Activated CD8-positive, alpha-beta memory T cell treated with anti-CD3 and anti-CD28 coated beads, Interleukin-2, amount 50 U/mL, for 24 hours (primary cell): ENCODE measurements at regions not wholly inside any gene's neighbourhood (a gene's known extent, or its start where the extent isn't known, plus 50 kb on each side); places are given as distances from the start of the nearest gene placed in this dataset.
"Not testable (repeated sequence)": the region's sequence is repeated elsewhere in the genome, so short reads cannot be mapped to it uniquely, and the experiment has no call there.

ENCODE experiments used
- DNase-seq: peaks from one replicate; pipeline ENCODE4 v3.0.0-alpha.2; 2020; ENCODE audit errors: extremely low read depth

DNA sequence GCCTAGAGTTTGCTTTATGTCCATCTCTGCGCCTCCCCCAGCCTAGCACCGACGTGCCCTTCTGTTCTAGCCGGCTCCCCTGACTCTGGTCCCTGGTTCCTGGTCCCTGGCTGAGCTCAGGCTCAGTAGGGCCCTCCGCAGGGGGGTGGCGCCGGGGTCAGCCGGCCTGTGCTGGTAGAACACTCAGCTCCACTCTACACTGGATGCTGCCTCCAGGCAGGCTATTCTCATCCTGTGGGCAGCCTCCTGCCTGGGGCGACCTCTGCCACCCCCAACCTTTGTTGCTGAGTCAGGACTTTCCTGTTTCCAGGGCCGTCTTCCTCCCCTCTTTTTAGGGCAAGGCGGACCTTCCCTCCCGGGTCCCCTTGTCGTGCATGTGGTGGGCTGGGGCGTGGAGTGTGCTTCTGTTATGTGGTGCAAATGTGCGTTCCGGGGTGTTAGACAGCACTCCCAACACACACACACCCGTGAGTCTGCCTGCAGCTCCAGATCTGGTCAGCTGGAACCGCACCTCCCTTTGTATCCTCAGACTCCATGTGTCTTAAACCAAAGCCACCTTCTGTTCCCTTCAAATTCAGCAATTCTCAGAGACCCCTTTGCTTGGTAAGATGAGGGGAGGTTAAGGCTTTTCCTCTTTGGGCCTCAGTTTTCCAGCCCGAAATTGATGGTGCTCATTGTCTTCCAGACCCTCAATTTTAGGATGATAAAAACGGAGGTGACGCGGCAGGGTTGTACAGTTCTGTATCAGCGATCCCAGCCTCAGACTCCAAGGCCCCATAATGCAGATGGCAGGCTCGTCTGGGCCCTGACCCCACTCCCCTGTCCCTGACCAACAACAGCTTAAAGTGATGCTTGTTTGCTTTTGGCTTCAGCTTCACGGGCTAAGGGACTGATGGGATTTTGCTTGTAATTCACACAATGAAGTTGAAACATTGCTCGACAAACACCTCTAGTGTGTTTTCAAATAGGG lies 1327.9 kb downstream of the BRD1 start:
- DNase-seq, result no peak

DNA sequence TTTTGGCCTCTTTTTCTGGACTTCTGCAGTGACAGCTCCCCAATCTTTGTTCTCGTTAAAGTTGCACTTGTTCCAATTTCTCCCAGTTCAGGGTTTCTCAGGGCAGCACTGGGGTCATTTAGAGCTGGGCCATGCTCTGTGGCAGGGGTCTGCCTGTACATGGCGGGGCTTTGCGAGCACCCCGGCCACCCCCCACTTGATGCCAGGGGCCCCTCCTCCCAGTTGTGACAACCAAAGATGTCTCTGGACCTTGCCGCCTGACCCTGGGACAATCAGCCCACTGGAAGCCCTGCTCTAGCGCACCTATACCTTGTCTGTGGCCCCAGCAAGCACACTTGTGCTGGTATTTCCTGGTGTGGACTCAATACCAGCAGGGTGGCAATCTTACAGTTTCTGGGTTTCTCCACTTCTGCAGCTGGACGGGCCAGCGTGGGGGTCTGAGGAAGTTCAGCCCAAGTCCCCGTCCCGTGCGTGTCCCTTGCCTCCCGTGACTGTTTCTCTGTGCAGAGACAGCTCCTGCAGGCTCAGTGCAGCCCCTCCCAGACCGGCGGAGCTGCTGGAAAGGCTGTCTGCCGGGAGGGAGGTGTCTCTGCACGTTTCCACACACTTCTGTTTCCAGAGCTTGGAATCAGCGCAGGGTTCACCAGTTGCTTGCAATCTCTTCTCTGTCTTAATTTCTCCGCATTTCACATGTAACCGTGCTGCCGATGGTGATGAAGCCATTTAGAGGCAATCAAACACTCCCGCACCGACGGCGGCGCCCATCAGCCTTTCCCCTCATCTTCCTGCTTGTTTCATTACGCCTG lies 1328.9 kb downstream of the BRD1 start:
- DNase-seq, result no peak

DNA sequence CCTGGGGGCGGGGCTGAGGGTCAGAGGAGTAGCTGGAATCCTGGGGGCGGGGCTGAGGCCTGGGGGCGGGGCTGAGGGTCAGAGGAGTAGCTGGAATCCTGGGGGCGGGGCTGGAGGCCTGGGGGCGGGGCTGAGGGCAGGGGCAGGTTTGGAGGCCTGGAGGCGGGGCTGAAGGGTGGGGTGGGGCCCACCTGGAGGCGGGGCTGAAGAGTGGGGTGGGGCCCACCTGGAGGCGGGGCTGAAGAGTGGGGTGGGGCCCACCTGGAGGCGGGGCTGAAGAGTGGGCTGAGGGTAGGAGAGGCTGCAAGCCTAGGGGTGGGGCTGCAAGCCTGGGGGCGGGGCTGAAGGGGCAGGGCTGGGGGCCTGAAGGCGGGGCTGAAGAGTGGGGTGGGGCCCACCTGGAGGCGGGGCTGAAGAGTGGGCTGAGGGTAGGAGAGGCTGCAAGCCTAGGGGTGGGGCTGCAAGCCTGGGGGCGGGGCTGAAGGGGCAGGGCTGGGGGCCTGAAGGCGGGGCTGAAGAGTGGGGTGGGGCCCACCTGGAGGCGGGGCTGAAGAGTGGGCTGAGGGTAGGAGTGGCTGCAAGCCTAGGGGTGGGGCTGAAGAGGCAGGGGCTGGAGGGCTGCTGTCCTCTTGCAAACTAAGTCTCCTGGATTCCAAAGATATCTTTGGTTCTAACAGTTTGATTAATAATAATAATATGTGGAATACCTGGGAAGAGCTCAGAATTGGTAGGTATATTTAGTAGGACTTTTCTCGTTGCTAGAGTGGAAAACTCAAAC lies 1329.7 kb downstream of the BRD1 start:
- not testable (repeated sequence) for DNase-seq

DNA sequence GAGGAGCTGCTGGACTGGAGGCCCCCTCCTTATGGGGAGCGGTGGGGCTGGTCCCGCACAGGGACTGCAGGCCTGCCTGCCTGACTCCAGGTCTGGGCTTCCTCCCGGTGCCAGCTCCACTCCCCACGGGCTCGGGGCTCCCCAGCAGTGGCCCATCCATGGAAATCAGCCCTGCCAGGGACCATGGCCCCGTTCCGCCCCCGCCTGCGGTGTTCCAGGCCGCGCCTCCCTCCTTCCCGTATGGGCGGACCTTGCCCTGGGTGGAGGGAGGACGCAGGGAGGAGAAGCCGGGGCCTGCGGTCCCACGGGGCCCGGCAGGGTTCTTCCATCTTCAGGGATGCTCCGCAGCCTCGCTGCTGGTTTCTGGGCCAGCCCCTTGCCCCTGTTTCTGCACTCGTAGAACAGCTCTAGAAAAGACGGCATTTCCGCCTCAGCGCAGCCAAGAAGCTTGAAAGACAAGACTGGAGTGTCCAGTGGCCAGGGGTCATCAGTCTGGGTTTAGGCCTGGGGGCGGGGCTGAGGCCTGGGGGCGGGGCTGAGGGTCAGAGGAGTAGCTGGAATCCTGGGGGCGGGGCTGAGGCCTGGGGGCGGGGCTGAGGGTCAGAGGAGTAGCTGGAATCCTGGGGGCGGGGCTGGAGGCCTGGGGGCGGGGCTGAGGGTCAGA lies 1330.6 kb downstream of the BRD1 start:
- no peak for DNase-seq

DNA sequence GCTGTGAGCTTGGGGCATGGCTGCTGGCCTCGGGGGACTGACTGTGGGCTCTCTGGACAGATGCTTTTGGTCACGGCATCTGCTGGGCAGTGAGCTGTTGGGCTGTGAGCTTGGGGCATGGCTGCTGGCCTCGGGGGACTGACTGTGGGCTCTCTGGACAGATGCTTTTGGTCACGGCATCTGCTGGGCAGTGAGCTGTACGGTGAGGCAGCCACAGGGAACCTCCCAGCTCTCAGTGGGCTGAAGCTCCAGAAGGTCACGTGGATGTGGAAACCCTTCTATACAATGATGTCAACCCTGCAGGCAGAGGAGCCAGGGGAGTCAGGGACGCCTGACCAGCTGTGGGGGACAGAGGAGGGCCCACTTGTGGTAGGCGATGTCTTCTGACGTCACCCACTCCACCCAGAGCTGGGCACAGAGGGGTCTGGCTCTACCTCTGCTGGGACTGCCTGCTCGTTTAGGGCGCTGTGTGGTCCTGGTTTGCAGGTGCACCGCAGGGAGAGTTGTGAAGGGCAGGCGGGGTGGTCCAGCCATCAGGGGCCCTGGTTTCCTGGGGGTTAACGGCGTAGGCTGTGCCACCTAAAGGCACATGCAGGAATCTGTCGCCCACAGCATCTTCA lies 1331.3 kb downstream of the BRD1 start:
- DNase-seq, result no peak

DNA sequence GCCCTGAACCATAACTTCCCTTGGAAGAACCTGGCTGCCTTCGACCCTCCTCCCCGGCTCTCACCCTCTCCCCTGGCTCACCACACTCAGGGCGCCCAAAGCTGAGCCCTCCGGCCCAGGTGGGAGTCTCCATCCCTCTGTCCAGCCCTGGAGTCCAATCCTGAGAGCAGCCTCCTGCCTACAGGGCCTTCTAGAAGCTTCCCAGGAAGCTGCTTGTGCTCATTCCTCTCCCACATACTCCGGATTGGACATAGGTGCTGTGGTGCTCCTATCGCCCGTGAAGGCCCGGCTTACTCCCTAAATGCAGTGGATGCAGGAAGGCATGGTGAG lies 1332.0 kb downstream of the BRD1 start:
- no peak for DNase-seq

DNA sequence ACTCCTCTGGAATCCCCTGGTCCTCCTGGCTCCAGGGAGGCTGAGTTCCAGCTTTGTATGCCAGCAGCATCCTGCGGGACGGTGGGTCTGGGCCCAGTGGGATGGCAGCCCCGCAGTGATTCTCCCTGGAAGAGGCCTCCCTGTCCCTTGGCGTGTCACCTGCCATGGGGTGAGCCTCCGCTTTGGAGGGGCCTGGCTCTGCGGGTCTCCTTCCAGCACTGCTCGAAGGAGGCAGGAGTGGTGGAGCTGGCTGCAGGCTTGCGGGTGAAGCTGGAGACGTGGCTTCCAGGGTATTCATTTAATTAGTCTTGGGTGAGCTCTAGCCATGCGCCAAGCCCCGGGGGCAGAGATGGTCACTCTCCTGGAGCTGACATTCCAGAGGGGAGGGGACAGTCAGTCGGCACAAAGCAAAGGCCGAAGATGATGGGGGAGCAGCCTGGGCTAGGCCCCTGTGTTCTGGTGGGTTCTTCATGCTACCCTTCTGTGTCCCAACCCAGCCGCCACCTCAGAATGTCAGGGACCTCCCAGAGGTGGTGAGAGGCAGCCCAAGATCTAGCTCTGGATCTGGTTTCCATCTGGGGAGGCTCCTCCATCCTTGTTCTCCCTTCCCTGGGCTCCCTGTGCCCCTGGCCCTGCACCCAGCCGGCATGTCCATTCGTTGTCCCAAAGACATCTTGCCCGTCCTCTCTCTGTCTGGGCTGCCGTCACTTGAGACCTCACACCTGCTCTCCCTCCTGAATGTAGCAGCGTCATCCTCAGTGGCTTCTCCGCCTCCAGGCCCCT lies 1332.5 kb downstream of the BRD1 start:
- DNase-seq, result no peak

DNA sequence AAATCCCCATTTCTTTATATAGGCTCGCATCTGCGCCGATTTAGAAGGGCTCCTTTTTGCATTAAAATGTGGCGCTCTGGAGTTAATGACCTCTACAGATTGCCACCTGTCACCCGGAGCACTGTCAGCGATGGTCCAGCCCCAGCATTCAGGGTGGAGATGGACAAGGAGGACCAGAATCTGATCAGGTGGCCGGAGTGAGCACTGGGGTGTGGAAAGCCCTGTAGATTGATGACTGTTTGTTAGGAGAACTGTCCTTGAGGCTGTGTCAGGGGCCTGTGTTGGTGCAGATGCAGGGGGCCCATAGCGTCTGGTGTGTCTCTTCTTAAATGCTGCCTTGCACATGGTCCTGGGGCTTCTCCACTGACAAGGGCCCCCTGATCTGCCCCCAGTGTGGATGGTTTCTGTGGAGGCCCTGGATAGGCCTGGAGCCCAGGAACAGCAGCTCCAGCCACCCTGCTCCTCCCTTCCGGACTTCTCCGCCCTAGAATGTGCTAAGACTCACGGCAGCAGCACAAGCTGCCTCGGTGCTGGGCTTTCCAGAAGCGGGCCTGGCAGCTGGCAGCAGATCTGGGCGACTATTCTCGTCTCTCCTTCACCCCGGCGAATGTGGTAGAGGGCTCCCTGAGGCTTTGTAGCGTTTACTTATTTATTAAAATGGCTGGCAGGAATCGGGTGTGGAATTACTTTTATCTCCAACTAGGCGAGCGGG lies 1333.3 kb downstream of the BRD1 start:
- no peak for DNase-seq

DNA sequence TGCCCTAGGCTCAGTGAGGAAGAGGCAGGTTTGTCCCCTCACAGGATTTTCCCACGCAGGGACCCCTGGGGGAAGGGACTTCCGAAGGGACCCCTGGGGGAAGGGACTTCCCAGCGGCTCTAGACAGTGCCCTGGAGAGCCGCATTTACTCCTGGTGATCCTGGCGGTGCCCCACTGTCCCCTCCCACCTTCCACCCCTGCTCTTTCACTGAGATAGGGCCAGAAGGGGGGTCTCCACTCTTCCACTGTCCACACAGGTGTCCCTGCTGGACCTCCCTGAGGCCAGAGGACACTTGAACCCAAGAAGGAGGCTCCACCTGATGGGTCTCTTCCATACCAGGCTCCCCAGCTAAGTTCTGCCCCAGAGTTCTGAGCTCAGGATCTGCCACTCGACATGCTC lies 1333.9 kb downstream of the BRD1 start:
- no peak for DNase-seq

DNA sequence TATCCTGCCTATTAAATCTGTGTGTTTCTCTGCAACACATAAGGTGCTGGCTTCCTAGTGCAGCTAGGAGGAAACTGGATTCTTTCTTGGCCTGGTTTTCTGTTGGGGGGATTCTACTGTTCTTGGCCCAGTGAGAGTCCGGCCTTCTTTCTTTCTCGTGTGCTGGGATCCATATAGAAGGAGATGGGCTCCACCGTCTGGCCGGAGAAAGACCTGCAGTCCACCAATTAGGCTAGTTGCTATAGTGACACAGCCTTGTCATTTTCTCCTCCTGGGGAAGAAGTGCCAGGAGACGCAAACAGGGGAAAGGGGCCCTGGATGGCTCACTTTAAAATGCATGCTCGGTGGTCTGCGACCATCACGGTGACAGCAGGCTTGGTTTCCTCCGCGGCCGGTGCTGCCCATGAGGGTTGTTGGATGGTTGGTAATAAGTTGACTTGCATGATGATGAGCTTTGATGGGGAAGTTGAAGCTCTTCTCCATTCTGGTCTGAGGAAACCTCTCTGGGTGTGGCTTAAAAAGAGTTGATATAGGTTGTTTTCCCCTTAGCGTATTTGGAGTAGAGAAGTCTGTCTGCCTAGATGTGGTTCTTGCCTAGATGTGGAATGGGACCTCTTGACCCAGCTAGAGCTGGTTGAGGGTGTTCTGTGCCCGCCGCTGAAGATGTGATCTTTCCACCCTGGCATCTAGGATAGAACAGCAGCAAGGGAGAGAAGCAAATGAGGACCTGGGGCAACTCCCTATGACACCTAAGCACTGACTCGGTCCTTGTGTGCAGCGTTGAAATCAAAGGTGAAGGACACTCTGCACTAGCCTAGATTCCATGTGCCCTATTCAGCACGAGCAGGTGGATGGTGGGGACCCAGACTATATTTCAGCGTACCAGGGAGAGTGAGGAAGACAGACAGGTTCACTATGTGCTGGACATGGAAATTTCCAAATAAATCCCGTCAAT lies 1335.0 kb downstream of the BRD1 start:
- DNase-seq, result no peak

DNA sequence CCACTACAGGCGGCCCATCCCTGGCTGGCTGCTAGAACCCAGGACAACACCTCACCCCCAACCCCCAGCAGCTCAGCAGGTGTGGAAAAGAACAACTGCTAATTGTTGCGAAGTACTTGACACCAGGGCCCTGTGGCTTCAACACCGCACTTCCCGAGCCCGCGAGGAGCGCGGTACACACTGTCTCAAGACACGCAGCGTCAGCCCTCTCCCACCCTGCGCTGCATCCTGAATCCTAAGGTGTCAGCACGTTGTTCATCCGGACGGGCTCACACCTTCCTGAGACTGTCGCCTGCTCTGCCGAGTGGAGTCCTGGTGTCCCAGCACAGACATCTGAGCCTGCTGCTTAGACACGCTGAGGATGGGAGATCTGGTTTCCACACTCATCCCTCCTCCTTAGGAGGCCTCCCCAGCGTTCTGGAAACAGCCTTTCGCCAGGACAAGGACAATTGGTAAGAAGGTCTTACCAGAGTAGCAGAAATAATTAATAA lies 1336.2 kb downstream of the BRD1 start:
- DNase-seq, result no peak

DNA sequence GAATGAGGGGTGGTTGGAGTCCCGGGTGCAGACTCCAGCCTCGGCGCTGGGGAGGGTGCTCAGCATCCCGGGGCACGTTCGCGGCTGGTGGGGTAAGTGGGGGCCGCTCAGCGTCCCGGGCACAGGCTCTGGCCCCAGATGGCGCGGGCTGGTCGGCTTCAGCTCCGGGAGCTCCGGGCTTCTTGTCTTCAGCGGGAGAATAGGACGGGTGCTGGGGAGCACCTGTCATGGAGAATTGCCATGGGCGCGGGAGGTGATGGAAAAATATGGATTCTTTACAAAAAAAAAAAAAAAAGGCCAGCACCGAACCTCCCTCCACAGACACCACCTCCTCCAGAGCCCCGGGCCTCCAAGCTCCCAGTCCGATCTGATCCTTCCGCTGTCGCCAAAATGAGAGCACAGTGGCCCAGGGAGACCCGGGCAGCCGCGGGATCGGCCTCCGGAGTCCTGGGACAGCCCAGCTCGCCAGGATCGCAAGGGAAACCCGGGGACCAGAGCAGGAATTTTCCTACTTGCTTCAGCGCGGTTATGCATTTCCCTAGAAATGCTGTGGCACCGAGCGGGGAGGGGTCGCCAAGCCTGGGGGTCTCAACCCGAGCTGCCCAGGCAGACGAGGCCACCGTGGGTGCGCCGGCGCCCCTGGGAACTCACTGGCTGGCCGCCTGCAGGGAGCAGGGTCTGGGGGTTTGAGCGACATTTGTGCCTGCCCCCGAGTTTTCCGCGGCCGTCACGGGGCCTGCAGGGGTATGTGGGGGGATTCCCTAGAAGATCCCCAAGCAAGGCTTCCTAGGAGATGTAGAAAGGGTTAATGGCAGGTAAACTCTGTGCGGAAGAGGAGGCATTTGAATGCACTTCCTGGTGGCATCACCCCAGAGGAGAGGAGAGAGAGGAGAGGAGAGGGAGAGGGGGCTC lies 1336.9 kb downstream of the BRD1 start:
- DNase-seq, result no peak

DNA sequence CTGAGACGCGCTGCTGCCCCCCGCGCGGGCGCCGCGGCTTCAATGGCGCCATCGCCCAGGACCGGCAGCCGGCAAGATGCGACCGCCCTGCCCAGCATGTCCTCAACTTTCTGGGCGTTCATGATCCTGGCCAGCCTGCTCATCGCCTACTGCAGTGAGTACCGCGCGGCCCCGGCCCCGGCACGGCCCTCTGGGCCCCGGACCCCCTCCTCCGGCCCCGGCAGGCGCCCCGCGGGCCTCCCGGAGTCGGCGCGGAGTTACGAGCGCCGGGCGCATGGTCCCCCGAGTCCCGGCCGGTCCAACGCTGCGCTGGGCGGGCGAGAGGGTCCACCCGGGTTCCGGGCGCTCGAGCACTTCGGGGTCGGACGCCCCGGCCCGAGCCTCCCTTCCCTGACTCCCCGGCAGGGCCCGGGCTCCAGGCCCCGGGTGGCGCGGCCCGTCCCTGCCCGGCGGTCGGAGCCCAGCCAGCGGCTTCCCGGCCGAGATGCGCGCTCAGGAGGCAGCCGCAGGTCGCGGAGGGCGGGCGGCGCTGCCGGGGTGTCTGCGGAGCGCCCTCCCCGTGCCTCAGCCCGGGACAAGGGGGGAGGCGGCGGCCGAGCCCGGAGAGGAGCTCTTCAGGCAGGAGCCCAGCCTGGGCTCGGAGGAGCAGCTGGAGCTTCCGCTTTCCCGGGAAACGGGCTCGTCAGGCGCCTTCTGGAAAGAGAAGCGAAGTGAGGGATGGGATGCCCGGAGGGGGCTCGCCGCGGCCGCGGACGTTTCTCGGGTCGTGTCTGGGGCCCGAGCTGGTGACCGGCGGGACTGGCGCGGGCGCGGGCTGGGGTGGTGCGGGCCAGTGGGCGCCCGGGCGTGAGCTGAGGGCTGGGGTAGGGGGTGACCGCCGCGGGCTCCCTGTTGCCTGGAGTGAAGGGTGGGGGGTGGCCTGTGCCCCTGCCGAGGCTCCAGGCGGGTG lies 1337.8 kb downstream of the BRD1 start:
- DNase-seq, result no peak

DNA sequence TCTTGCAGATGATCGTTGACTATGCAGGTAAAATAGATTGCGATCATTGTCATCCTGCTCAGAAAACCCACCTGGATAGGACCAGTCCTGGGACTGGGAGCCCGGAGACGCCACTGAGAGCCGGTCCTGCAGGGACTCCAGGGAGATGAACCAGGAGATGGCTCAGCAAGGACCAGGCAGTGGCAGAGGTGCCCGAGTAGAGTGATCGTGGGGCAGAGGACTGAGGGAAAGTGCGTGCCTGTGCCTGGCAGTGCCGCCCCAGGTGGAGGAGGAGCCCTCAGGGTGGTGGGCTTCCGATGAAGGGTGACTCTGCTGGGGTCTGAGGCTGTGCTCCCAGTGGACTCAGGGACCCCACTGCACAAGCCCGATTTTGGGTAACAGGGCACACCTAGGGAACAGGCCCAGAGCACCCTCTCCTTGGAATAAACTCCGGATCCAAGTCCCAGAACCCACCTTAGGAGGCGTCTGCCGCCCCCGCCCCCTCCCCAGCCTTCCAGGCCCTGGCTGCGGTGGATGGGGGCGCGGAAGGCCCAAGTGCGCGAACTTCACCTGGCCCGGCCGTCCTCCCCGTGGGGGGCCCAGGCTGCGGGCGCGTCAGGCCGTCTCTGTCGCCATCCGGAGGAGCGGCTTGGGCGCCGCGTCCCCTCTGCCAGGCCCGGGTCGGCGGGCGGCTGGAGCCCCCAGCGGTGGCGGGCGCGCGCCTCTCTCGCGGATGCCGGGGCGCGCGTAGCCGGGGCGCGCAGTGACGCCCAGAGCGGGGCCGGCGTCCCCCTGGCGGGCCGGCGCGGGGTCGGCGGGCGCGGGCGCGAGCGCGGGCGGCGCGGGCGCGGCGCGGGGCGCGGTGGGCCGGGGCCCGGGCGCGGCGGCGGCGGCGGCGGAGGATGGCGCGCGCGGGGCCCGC lies 1338.8 kb downstream of the BRD1 start:
- no peak for DNase-seq

DNA sequence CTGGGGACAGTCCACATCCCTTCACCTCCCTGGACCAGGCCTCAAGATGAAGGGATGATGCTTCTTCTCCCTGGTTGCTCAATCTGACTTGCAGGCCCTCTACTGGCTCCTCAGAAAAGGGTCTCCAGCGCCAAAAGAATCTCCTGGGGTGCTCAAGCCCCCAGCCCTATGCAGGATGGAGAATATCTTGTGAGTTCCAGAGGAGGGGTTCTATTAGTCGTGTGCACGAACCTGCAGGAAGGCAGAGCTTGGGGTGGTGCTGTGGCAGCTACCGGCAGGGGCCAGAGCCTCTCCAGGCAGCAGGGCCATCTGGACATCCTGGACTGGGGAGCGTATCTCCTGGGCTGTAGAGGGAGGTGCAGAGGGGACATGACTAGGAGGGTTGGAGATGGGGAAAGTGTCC lies 1339.5 kb downstream of the BRD1 start:
- DNase-seq, result no peak
